Keratinocyte (primary cell): ENCODE measurements at regions not wholly inside any gene's neighbourhood (a gene's known extent, or its start where the extent isn't known, plus 50 kb on each side); places are given as distances from the start of the nearest gene placed in this dataset.

Experiments used
- CTCF ChIP-seq, 3 experiments: IDR thresholded peaks in 1 of 3; conservative IDR thresholded peaks in 1 of 3; optimal IDR thresholded peaks in 1 of 3; 2 replicates in 2 of 3; 3 replicates in 1 of 3; pipeline versions ENCODE3 to v1.5.1; 2011; ENCODE audit warnings: low read length in 3 of 3, mild to moderate bottlenecking in 3 of 3, moderate library complexity in 2 of 3, control low read depth in 1 of 3, inconsistent platforms in 1 of 3; ENCODE audit not compliant: insufficient read depth in 2 of 3; ENCODE audit errors: extremely low read depth in 1 of 3
- EZH2 ChIP-seq: IDR thresholded peaks from one replicate; pipeline ENCODE4 v1.6.1; 2012; ENCODE audit warnings: inconsistent platforms, mild to moderate bottlenecking, low read length, moderate library complexity

GRCh38 chr2:156817430-156817829 is 381.3 kb downstream of the GPD2 start:
- TF ChIP-seq CTCF (optimal IDR thresholded peaks at IDR 0.05 in 1 of 3, IDR thresholded peaks at IDR 0.05 in 1 of 3, conservative IDR thresholded peaks at IDR 0.05 in 1 of 3; ENCODE audit: extremely low read depth in 1 of 3, insufficient read depth in 2 of 3, low read length in 3 of 3) (no peak), EZH2 (no peak)
